ENCODE measurements at regions not wholly inside any gene's neighbourhood (a gene's known extent, or its start where the extent isn't known, plus 50 kb on each side); places are given as distances from the start of the nearest gene placed in this dataset.
A peak's percentile ranks its signal among the peaks of the same experiment; 100 is the strongest.

DNA sequence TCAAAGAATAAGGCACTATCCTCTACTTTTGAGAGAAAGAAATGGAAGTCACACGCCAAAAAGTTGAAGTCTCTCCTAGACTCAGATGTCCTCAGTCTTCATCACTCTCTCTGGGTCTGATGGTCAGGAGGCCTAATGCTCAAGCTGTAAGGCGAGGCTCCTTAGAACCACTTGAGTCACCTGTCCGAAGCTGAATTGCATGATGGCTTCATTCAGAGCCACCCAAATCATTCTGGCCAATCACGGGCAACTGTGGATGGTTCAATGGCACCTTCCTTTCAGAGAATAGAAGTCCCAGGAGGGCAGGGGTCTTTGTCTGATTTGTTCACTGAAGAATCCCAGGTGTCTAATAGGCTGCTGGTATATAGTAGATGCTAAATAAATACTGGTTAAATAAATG lies 63.9 kb upstream of the SMOX start:
- intact Hi-C loops (cut with DNase I; ENCODE audit: low total_unique reads) = loop anchor here (10.0 kb wide), 1 partner anchor 70 kb away; the partner anchor contains the start of gene RNF24
- Histone ChIP-seq H3K27me3 (no peaks in the 10 kb centered on the region), H3K4me1 (peaks cover 6 to 41% (median 17%) of the 10 kb centered on the region in 4 donors), H3K9me3 (no peaks in the 10 kb centered on the region), H3K27ac (no peak overlapping the region), H3K36me3 (no peaks in the 10 kb centered on the region), H3K4me3 (no peak overlapping the region)
- WGBS, 5 donors = 69 to 85% (median 78%) methylated on average over 4 of the region's 4 CpGs
- TF ChIP-seq CTCF (IDR thresholded peaks at IDR 0.05) (no peak), EP300 (IDR thresholded peaks at IDR 0.05) (no peak), POLR2A (IDR thresholded peaks at IDR 0.05) (no peak), POLR2AphosphoS5 (IDR thresholded peaks at IDR 0.05) (no peak)
- no peak for DNase-seq

DNA sequence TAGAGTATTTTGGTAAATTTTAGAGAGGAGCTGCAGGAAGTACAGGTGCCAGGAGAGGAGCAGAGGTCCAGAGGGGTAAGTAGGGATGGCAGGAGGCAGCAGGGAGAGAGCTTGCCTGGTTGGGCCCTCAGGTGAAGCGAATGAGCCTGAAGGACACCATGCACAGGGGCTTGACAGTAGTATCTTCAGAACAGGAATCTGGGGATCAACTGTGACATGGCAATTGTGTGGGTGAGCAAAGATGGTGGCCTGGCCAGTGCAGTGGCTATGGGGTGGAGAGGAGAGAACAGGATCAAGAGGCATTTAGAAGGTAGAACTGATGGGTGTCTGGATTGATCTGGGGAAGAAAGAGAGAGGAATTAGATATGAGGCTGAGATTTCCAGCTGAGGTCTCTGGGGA lies 64.5 kb upstream of the SMOX start:
- H3K36me3 ChIP-seq = no peaks in the 10 kb centered on the region
- 90 to 100% (median 100%) methylated on average over 1 of the region's 1 CpG for WGBS, 5 donors
- intact Hi-C loops (cut with DNase I; ENCODE audit: low total_unique reads) = loop anchor here (10.0 kb wide), 1 partner anchor 69 kb away; the partner anchor contains the start of gene RNF24
- peaks cover 6 to 41% (median 17%) of the 10 kb centered on the region in 4 donors for H3K4me1 ChIP-seq
- no peaks in the 10 kb centered on the region for H3K9me3 ChIP-seq
- TF ChIP-seq POLR2AphosphoS5 (IDR thresholded peaks at IDR 0.05) = no peak
- no peak for TF ChIP-seq EP300 (IDR thresholded peaks at IDR 0.05)
- TF ChIP-seq POLR2A (IDR thresholded peaks at IDR 0.05) = no peak
- TF ChIP-seq CTCF (IDR thresholded peaks at IDR 0.05) = no peak
- DNase-seq = no peak
- no peak overlapping the region for H3K27ac ChIP-seq
- no peak overlapping the region for H3K4me3 ChIP-seq
- H3K27me3 ChIP-seq = no peaks in the 10 kb centered on the region

- peak overlapping the region in 2 of 5 donors; percentile 45 to 79 for H3K27ac ChIP-seq
- no peaks in the 10 kb centered on the region for H3K27me3 ChIP-seq
- 20 to 34% (median 28%) methylated on average over 6 to 7 of the region's 11 CpGs for WGBS, 5 donors
- H3K36me3 ChIP-seq = no peaks in the 10 kb centered on the region
- intact Hi-C loops (cut with DNase I; ENCODE audit: low total_unique reads) = loop anchor here (10.0 kb wide), 1 partner anchor 68 kb away; the partner anchor contains the start of gene RNF24
- no peak for TF ChIP-seq POLR2A (IDR thresholded peaks at IDR 0.05)
- no peak for TF ChIP-seq EP300 (IDR thresholded peaks at IDR 0.05)
- no peak for TF ChIP-seq POLR2AphosphoS5 (IDR thresholded peaks at IDR 0.05)
- no peak for TF ChIP-seq CTCF (IDR thresholded peaks at IDR 0.05)
- H3K9me3 ChIP-seq = no peaks in the 10 kb centered on the region
- H3K4me3 ChIP-seq = no peak overlapping the region
- H3K4me1 ChIP-seq = peaks cover 6 to 41% (median 17%) of the 10 kb centered on the region in 4 donors
- DNase-seq = peak in 1 of 2 donors; percentile 67
Observed at GRCh38 chr20:4083098-4083865, 65.3 kb upstream of the SMOX start.

DNA sequence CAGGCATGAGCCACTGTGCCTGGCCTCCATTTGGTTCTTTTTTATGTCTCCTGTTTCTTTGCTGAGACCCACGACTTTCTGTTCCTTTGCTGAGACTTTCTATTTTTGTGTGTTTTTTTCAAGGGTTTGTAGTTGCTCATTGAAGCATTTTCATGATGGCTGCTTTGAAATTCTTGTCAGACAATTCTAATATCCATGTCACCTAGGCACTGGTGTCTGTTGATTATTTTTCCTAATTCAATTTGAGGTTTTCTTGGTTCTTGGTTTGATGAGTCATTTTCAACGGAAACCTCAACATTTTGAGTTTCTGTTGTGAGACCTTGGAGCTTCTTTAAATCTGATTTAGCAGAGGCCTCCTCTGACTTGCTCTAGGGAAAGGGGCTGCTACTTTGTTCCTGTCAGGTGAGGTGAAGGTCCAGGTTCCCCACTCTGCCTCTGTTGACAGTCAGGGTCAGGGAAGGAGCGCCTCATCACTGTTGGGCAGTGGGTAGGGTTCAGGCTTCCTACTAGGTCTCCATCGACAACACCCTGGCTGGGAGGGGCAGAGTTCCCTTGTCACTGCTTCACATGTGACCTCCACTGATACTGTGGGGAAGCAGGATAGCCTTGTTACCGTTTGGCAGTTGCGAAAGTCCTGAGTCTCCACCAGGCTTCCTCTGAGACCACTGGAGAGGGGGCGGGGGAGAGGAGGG lies 66.1 kb upstream of the SMOX start:
- no peaks in the 10 kb centered on the region for H3K9me3 ChIP-seq
- H3K27me3 ChIP-seq = no peaks in the 10 kb centered on the region
- no peaks in the 10 kb centered on the region for H3K36me3 ChIP-seq
- intact Hi-C loops (cut with DNase I; ENCODE audit: low total_unique reads) = loop anchor here (10.0 kb wide), 1 partner anchor 68 kb away; the partner anchor contains the start of gene RNF24
- no peak for TF ChIP-seq EP300 (IDR thresholded peaks at IDR 0.05)
- TF ChIP-seq CTCF (IDR thresholded peaks at IDR 0.05) = no peak
- no peak for TF ChIP-seq POLR2AphosphoS5 (IDR thresholded peaks at IDR 0.05)
- TF ChIP-seq POLR2A (IDR thresholded peaks at IDR 0.05) = no peak
- peaks cover 6 to 41% (median 17%) of the 10 kb centered on the region in 4 donors for H3K4me1 ChIP-seq
- no peak overlapping the region for H3K4me3 ChIP-seq
- H3K27ac ChIP-seq = peak overlapping the region in 3 of 5 donors; percentile 45 to 79 (median 58)
- WGBS, 5 donors = 27 to 35% (median 28%) methylated on average over 5 to 6 of the region's 7 CpGs
- DNase-seq = peak in 1 of 2 donors; percentile 85
